ENCODE measurements at regions not wholly inside any gene's neighbourhood (a gene's known extent, or its start where the extent isn't known, plus 50 kb on each side); places are given as distances from the start of the nearest gene placed in this dataset.
"Not testable (repeated sequence)": the region's sequence is repeated elsewhere in the genome, so short reads cannot be mapped to it uniquely, and the experiment has no call there.

- no peak for DNase-seq (ENCODE audit: low spot score)
- no peaks in the 10 kb centered on the region for H3K9me3 Mint-ChIP-seq (ENCODE audit: low read depth)
- no peak overlapping the region for H3K27ac Mint-ChIP-seq (ENCODE audit: unreplicated experiment)
- H3K4me1 Mint-ChIP-seq (ENCODE audit: low read depth): no peaks in the 10 kb centered on the region
- no peak overlapping the region for H3K4me3 Mint-ChIP-seq (ENCODE audit: unreplicated experiment)
- no peak for TF ChIP-seq CTCF (IDR thresholded peaks at IDR 0.05)
- no peaks in the 10 kb centered on the region for H3K36me3 Mint-ChIP-seq (ENCODE audit: low read depth)
- H3K27me3 Mint-ChIP-seq (ENCODE audit: low read depth): peaks cover 23% of the 10 kb centered on the region
These were observed 90.9 kb upstream of the MTAP start for GRCh38 chr9:21711504-21711903.

GRCh38 chr9:21715408-21715807, 87.0 kb upstream of the MTAP start:
- no peaks in the 10 kb centered on the region for H3K4me1 Mint-ChIP-seq (ENCODE audit: low read depth)
- peaks cover 10% of the 10 kb centered on the region for H3K9me3 Mint-ChIP-seq (ENCODE audit: low read depth)
- H3K4me3 Mint-ChIP-seq (ENCODE audit: unreplicated experiment): no peak overlapping the region
- DNase-seq (ENCODE audit: low spot score): no peak
- no peak overlapping the region for H3K27ac Mint-ChIP-seq (ENCODE audit: unreplicated experiment)
- peaks cover 20% of the 10 kb centered on the region for H3K27me3 Mint-ChIP-seq (ENCODE audit: low read depth)
- TF ChIP-seq CTCF (IDR thresholded peaks at IDR 0.05): no peak
- no peaks in the 10 kb centered on the region for H3K36me3 Mint-ChIP-seq (ENCODE audit: low read depth)

GRCh38 chr9:21720758-21721157, 81.7 kb upstream of the MTAP start:
- peaks cover 30% of the 10 kb centered on the region for H3K27me3 Mint-ChIP-seq (ENCODE audit: low read depth)
- no peak for DNase-seq (ENCODE audit: low spot score)
- no peak overlapping the region for H3K4me3 Mint-ChIP-seq (ENCODE audit: unreplicated experiment)
- H3K27ac Mint-ChIP-seq (ENCODE audit: unreplicated experiment): no peak overlapping the region
- TF ChIP-seq CTCF (IDR thresholded peaks at IDR 0.05): no peak
- no peaks in the 10 kb centered on the region for H3K4me1 Mint-ChIP-seq (ENCODE audit: low read depth)
- H3K9me3 Mint-ChIP-seq (ENCODE audit: low read depth): peaks cover 10% of the 10 kb centered on the region
- no peaks in the 10 kb centered on the region for H3K36me3 Mint-ChIP-seq (ENCODE audit: low read depth)

- H3K4me3 Mint-ChIP-seq (ENCODE audit: unreplicated experiment); H3K36me3 Mint-ChIP-seq (ENCODE audit: low read depth); H3K27ac Mint-ChIP-seq (ENCODE audit: unreplicated experiment); H3K9me3 Mint-ChIP-seq (ENCODE audit: low read depth); DNase-seq (ENCODE audit: low spot score); H3K4me1 Mint-ChIP-seq (ENCODE audit: low read depth): not testable (repeated sequence)
- H3K27me3 Mint-ChIP-seq (ENCODE audit: low read depth): peaks cover 38% of the 10 kb centered on the region
These were observed 75.0 kb upstream of the MTAP start for GRCh38 chr9:21727411-21727810.

GRCh38 chr9:21728781-21729180, 73.7 kb upstream of the MTAP start:
- no peak for DNase-seq (ENCODE audit: low spot score)
- TF ChIP-seq CTCF (IDR thresholded peaks at IDR 0.05): no peak
- Mint-ChIP-seq H3K4me3 (ENCODE audit: unreplicated experiment) (no peak overlapping the region), H3K4me1 (ENCODE audit: low read depth) (no peaks in the 10 kb centered on the region), H3K36me3 (ENCODE audit: low read depth) (no peaks in the 10 kb centered on the region), H3K27ac (ENCODE audit: unreplicated experiment) (no peak overlapping the region), H3K9me3 (ENCODE audit: low read depth) (no peaks in the 10 kb centered on the region), H3K27me3 (ENCODE audit: low read depth) (peaks cover 34% of the 10 kb centered on the region)

- no peaks in the 10 kb centered on the region for H3K9me3 Mint-ChIP-seq (ENCODE audit: low read depth)
- H3K4me1 Mint-ChIP-seq (ENCODE audit: low read depth): no peaks in the 10 kb centered on the region
- H3K36me3 Mint-ChIP-seq (ENCODE audit: low read depth): no peaks in the 10 kb centered on the region
- H3K4me3 Mint-ChIP-seq (ENCODE audit: unreplicated experiment): no peak overlapping the region
- no peak for DNase-seq (ENCODE audit: low spot score)
- TF ChIP-seq CTCF (IDR thresholded peaks at IDR 0.05): no peak
- peaks cover 32% of the 10 kb centered on the region for H3K27me3 Mint-ChIP-seq (ENCODE audit: low read depth)
- H3K27ac Mint-ChIP-seq (ENCODE audit: unreplicated experiment): no peak overlapping the region
These were observed 72.8 kb upstream of the MTAP start for GRCh38 chr9:21729648-21730047.
